ENCODE measurements at regions not wholly inside any gene's neighbourhood (a gene's known extent, or its start where the extent isn't known, plus 50 kb on each side); places are given as distances from the start of the nearest gene placed in this dataset.

DNA sequence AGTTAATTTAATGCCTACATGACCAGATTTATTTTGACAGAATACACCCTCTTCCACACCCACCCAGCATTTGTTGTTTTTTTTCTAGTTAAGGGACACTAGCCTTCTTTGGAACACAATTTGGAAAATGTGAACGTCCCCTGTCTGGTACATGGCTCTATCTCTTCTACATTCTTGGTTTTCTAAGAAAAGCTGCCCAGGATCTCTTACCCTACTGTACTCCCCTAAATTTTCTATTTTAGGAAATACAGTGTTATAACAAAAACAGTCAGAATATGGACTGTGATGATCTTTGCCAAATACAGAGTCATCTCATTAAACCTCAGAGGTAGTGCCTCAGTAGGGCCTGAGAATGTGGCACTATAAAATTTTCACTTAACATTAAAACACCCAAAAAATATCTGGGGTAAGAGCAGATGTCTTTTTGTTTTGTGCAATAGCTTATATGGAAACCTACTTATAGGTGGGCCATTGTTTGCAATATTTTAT, 93.1 kb upstream of the SPON1 start:
- no peak for DNase-seq

DNA sequence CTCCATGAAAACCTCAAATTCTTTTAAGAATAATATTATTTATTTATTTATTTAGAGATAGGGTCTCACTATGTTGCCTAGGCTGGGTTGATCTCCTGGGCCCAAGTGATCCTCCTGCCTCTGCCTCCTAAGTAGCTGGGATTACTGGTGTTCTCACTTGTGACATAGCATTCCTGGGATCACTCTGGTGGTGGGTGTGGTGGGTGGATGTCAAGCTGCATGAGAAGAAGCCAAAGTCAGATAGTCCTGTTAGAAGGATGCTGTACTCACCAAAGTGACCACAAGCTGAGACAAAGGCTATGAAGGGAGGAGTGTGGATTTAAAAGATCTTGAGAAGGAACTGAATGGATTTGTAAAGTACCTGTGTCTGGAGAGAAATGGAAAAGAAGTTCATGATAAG, 87.9 kb upstream of the SPON1 start:
- no peak for DNase-seq

DNA sequence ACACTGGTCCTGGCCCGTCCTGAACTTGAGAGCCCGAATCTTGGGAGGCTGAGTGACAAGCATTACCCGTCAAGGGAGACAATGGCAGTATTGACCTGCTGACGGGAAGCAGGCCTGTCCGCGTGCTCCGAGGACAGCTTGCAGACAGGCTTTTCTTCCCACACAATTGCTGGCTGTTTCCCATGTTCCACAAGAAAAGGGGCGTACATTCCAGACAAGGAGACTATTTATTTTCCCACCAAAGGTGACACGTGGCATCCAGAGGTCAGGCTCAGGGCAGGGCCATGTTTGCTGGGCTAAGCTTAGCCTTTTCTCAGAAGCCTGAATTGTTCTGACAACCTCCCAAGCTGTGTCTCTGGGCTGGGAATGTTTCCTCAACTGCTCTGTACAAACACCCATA, 86.9 kb upstream of the SPON1 start:
- DNase-seq: no peak

DNA sequence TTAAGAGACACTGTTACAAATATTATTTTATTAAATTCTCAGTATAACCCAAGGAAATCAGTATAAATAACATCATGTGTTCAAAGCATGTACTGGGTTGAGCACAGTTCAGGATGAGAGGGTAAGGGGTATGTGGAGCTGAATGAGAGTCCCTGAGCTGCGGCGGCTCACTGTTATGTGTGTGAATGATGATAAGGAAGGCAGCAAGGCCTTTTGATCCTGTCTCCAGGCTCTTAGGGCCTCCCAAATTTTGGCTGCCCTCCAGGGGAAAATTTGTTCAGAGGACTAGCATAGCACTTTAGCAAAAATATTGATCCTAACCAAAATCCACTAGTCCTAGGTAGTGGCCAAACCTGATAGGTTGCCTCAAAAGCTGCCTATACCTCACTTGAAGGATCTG, 86.1 kb upstream of the SPON1 start:
- no peak for DNase-seq

DNA sequence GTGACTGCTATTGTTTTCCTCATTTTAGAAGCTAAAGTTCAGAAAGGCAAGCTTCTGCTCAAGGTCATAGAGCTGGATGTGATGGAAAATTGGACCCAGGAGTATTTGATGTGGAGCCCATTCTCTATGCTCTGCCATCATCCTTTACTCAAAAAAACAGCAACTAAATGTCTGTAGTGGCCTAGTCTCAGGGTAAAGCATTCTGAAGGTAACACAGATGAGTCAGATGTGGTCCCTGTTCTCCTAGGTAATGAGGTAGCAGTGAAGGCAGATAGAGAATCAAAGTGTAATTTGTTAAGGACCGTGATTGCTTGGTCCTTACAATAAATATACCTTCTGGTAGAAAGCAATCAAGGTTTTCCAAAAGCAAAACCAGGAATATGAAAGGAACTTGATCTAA, 84.4 kb upstream of the SPON1 start:
- no peak for DNase-seq

DNA sequence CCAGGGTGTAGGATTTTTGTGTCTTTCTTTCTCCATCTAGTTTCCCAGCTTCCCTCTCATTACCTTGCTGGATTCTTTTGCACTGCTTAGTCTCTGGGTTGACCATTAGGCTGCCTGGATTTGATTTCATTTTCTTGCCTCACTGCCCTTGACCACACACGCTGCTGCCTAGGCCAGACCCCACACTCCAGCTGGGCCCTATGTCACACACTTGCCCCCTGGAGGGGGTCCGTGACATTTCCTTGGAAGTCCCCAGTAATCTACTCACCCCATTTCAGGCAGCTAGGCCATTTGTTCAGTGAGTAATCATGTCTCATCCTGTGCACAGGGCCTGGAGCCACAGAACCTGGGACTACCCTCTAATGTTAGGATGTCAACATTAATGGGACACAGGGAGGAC, 81.9 kb upstream of the SPON1 start:
- DNase-seq: no peak

DNA sequence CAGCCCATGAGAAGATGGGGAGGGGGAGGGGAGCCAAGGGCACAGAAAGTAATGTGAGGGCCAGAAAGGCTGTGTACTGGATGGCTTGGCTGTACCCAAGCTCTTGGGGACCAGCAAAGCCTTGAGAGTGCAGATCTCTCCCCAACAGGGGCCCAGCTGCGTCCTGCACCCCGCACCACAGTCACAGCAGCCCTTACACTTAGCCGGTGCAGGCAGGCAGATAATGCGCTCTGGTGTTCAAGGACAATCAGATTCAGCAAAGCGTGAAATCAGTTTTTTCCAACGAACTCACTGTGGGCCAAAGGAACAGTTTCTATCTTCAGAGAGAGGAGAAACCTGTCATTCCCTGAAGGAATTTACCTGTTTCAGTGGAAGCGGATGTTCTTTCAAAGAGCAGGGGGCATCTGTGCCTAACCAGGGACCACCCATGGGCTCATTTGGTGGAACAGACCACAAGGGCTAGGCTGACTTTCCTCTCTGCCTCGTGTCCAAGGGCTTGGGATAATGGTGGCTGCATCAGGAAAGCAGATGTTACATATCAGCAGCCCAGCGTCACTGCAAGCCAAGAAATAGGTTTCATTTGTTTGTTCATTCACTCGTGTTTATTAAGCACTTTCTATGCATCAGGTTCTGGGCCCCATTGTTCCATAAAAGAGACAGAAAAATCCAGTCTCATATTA, 81.2 kb upstream of the SPON1 start:
- no peak for DNase-seq

DNA sequence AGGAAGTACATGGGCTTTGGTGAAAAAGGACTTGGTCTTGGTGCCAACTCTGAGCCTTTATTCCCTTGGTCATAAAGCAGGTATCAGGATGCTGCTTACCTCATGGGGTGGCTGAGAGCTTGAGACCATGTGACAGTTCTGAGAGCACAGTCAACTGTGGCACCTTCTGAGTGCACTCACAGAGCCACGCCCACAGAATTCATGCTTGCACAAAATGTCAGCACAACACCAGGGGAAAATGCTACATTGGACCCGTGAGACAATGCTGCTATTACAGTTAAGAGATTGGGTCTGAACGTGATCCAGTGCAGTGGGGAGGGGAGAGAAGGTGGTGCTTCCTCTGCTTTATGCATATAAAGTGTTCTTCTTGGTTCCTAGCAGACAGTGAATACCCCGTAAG, 79.5 kb upstream of the SPON1 start:
- DNase-seq: no peak

DNA sequence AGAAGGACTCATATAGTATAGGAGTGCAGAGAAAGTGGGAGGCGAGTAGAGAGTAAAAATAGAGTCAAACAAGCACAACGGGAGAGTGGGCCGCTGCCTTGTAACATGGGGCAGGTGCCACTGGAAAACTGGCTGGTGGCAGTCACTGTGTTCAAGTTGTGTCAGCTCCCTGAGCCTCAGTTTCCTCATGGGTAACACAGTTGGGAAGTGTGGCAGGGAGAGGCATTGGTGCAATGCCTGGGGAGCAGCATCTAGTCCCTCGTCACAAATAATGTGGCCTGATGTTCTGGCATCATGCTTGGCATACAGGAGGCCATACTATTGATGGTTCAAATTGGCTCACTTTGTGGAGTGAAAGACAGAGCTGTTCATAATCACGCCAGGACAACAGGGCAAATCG, 78.9 kb upstream of the SPON1 start:
- DNase-seq: no peak

DNA sequence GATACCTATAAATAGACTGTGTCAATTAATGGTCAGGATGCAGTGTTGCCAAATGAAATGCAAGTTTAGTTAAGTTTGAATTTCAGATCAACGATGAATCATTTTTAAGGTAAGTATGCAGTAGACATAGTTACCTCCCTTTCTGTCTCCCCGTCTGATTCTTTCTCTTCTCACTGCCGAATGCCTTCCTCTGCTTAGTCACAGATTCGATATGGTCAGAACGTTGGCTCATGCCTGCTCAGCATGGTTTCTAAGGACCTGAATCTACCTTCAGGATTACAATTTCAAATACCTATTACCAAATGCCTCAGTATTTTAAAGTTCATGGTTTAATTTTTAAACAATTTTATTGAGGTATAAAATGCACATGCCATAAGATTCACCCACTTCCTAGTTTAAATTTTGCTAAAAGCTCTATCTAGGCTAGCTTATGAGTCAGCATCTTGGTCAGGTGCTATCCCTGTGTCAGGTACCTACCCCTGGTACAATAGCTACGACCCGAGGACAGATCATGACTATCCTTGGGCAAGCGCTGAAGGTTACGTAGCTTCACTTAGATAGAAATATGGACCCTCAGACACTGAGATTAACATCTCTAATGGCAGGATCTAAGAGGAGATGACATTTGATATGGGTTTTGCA, 78.2 kb upstream of the SPON1 start:
- no peak for DNase-seq

DNA sequence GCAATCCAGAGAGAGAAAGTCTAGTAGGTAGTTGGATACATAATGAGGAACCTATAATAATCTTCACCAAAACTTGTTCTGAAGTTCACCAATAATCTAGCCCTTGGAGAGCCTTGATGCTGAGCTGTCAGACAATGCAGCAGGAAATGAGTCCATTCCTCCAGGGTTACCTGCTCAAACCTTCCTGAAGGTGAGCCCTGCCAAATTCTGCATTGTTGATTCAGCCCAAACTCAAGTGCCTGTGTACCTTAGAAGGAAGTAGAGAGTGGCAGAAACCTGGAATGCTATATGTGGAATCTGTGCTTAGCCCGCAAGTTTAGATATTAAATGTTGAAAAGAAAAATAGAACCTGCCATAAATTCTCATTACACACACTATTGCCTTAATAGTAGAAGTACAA, 77.4 kb upstream of the SPON1 start:
- DNase-seq: no peak

DNA sequence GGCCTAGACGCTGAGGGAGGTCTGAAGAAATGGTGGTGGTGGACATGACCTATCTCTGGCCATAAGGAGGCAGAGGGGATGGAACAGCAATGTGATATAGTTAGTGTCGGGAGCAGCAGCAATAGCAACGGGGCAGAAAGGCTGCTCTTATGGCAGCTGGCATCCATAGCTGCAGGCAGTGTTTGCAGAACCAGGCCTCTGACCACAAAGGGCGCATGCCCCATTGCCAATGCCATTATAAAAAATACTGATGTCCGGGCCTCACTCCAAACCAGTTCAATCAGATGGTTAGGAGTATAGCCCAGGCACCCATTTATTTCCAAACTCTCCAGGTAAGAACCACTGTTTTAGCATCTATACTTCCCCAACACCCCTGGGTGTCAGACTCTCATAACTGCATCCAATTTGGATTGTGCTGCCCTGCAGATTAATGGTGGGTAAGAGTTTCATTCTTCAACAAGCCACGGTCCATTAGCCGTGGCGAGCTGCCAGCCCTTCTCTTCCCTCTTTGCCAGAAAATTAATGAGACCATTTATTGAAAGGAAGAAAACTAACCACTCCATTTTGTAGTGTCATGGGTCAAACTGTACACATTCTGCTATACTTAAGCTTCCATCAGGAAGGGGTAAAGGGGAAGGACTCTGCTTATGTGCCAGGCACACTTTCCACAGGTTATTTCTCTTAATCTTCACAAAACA, 72.8 kb upstream of the SPON1 start:
- DNase-seq: no peak

DNA sequence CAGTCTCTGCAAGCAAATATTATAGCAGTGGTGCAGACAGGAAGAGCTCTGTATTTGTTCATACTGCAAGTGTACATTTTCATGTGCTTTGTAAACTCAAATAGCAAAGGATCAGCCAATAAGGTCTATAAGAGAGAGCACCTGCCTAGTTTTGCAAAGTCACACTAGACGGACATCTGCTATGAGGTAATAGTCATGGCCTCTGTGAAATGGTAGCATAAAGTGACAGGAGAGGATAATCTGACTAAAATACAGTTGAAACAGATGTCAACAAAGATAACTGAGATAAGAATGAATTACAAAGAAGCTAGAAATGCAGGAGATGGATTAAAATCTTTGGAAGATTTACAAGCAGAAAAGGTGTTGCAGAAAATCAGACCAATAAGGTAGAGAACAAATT, 70.6 kb upstream of the SPON1 start:
- DNase-seq: no peak

DNA sequence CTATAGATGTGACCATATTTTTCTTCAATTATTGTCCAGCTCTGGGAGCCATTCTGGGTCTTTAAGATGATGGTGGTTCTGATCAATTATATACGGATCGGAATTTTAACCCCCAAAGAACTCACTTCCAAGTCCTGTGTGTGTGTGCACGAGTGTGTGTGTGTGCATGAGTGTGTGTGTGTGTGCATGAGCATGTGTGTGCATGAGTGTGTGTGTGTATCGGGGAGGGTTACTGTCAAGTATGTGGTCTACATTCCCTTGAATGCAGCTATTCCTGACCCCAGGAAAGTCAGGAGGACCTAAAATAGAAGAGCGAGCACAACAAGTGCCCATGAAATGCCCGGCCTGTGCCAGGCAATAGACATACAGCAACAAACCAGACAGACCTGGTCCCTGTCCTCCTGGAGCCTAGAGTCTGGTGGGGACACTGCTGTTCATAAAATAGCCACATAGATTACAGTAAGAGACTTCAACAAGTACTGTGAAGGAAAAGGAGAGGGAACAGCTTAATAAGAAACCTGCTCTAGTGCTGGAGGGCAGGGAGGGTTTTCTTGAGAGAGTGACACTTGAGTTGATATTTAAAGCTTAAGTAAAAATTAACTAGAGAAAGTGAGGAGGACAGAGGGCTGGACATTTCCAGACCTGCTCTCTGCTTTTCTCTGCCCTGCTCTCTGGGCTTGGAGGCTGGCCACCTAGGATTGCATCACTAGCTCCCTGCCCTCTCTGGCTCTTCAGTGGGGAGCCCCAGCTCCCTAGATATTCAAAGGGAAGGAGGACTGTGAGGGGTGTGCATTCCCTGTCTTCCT, 66.1 kb upstream of the SPON1 start:
- DNase-seq: no peak

DNA sequence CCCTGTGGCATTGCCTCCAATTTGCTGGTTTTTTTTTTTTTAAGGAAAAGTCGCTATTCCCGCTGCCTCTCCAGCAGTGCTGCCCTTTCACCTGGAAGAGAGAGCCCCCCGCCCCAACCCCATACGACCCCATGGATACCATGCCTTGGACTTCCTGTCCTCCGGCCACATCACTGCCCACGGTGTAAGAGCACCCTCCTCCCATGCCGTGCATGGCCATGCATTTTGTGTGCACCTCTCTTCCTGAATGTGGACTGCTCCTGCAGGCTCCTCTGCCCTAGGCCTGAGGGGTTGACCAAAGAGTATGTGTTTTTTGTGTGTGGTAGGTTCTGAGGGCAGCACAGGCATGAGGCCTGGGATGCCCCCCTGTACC, 65.6 kb upstream of the SPON1 start:
- no peak for DNase-seq

DNA sequence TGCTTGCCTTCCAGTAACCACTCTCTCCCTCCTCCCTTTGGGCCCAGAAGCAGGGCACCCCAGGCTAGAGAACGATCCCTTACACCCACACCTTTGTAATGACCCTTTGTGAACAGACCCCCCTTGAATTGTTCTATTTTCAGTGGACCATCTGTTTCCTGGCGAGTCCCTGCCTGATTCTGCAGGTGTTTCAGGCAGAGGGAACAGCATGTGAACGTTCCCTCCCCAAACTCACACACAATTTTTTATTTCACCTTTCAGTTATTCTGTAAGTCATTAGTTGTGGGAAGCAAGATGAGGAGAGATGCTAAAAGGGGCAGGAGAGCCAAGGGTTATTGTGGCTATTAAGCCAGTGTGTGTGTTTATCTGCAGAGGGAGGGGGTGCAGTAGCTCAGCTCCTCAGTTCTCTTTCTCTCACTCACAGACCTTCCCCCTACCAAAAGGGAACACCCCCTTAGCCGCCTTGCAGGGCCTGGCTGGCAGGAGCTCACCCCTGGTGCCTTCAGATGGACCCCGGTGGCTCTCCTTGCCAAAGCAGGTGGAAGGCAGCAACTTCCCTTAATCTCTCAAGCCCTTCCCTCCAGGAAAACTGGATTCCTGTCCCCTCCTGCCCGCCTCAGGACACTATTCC, 64.8 kb upstream of the SPON1 start:
- no peak for DNase-seq

DNA sequence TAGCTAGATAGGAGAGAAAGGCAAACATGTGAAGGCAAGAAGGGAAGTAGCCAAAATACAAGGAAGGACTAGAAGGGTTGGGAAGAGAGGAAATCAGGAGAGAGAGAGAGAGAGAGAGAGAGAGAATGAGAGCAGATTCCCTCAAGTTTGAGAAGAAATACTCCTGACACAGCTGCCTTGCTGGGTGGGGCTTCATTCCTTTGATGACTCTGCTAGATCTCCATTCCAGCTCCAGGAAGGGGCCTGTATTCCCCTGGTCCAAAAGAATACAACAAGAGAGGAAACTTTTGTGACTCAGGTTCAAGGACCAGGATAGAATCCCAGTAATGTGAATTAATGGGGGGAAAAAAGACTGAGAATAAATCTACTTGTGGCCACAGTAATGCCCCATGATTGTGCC, 62.9 kb upstream of the SPON1 start:
- no peak for DNase-seq

DNA sequence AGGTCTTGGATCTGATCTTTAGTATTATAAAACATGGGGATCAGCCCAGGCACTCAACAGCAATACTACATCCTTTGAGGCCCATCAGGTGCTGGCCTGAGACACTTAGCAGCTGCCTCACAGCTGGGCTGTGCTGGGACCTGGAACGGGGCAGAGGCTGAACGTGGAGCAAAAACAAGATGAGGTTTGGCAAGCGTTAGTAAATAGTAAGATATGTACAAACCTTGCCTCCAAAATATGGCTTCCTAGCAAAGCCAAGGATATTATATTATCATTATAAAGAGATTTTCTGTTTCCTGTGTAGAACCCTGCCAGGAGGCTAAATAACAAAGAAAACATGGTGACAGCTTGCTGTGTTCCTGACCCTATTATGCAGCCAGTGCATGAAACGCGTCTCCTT, 60.0 kb upstream of the SPON1 start:
- no peak for DNase-seq

DNA sequence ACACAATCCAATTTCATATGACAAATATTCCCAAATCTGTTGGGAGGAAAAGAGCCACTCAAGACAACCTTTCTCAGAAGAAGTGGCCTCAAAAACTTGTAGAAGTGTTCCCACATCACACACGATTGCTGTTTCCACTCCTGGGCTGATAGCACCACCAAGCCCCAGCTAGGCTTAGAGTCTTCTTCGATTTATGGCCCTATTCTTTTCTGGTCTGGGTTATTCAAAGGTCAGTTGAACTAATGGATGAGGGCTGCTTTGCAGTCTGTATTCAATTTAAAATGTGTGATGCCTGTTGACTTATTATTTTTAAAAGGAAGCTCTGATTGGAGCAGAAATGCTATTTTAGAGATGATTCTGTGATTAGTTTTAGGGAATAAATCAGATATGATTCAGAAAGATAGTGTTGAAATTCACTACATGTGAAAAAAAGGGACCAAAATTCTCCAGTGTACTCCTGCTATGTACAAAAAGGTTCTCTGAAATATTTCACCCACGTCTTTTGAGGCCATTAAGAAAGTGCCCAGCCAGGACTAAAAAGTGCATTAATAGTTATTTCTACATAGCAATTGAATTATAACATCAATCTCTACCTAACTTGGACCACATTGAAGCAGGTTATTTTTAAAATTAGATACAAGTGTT, 57.3 kb upstream of the SPON1 start:
- no peak for DNase-seq

DNA sequence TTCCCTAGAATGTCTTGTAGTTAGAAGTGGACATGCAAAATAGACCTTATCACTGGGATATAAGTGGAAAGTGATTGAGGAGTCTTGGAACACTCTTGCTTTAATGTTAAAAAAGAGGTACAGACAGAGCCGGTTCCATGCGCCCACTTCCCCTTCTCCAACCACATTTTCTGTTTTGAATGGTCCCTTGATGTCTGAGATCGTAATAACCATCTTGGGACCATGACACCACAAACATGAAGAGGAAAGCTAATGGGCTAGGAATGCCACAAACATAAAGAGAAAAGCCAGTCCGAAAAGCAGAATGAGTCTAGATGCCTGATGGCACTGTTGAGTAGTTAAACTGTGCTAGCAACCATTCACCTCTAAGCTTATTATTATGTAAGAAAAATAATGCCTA, 54.8 kb upstream of the SPON1 start:
- DNase-seq: no peak

DNA sequence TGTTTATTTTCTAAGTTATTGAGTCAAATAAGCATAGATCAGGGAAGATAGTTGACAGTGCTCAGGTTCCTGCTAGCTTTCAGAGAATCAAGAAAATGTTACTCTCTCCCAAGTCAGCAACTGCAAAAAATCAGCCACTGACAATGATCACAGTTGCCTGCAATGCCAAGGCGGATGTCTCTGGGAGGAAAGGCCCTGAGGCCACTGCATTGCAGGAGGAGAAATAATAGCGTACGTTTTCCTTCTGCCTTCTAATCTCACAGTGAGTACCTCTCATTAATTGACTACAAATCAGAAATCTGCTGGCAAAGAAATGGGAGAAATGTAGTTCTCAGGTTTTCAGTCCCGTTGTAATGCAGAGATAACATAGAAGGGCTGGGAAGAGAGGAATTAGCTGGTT, 54.0 kb upstream of the SPON1 start:
- no peak for DNase-seq
